HEK293T (cell line): ENCODE measurements at regions not wholly inside any gene's neighbourhood (a gene's known extent, or its start where the extent isn't known, plus 50 kb on each side); places are given as distances from the start of the nearest gene placed in this dataset.

Experiments
- CTCF ChIA-PET: fragments of 350-600 bp; formaldehyde crosslinking; extraction: SDS; loops from one replicate; lab custom pipeline; 2021; ENCODE audit warnings: antibody characterized with exemption, inconsistent platforms; lab: Yijun Ruan, JAX
- POLR2A ChIA-PET: fragments of 350-600 bp; formaldehyde crosslinking; extraction: SDS; loops from one replicate; lab custom pipeline; 2020; ENCODE audit warnings: antibody characterized with exemption, inconsistent platforms; lab: Yijun Ruan, JAX
- DNase-seq: peaks from one replicate; pipeline ENCODE4 v3.0.0; 2012; ENCODE audit warnings: mixed read lengths; ENCODE audit errors: extremely low spot score
- ARNT ChIP-seq: fragments of 450-650 bp; IDR thresholded peaks from 2 replicates; pipeline ENCODE4 v1.6.1; 2017; ENCODE audit warnings: mild to moderate bottlenecking
- BHLHE40 ChIP-seq: fragments of 450-650 bp; IDR thresholded peaks from 2 replicates; pipeline ENCODE4 v1.6.1; 2016; ENCODE audit warnings: mild to moderate bottlenecking, moderate library complexity, borderline replicate concordance
- CTBP1 ChIP-seq: fragments of 450-650 bp; IDR thresholded peaks from 2 replicates; pipeline ENCODE4 v1.6.1; 2016; ENCODE audit warnings: borderline replicate concordance
- ELF4 ChIP-seq: fragments of 450-650 bp; IDR thresholded peaks from 2 replicates; pipeline ENCODE4 v1.6.1; 2017; ENCODE audit warnings: antibody characterized with exemption
- FOXA1 ChIP-seq: fragments of 450-650 bp; IDR thresholded peaks from 2 replicates; pipeline ENCODE4 v1.6.1; 2016; ENCODE audit warnings: mild to moderate bottlenecking
- FOXK2 ChIP-seq: fragments of 450-650 bp; IDR thresholded peaks from 2 replicates; pipeline ENCODE4 v1.6.1; 2016; ENCODE audit warnings: mild to moderate bottlenecking
- FOXM1 ChIP-seq: fragments of 450-650 bp; IDR thresholded peaks from 2 replicates; pipeline ENCODE4 v1.6.1; 2017; ENCODE audit warnings: mild to moderate bottlenecking, borderline replicate concordance
- HDGF ChIP-seq: fragments of 450-650 bp; IDR thresholded peaks from 2 replicates; pipeline ENCODE4 v1.6.1; 2017; ENCODE audit warnings: antibody characterized with exemption, borderline replicate concordance
- L3MBTL2 ChIP-seq: fragments of 450-650 bp; conservative IDR thresholded peaks from 2 replicates; pipeline ENCODE4 v1.6.1; 2016; ENCODE audit warnings: mild to moderate bottlenecking
- LEF1 ChIP-seq: fragments of 450-650 bp; IDR thresholded peaks from 2 replicates; pipeline ENCODE4 v1.6.1; 2017; ENCODE audit warnings: mild to moderate bottlenecking, borderline replicate concordance
- NFRKB ChIP-seq: fragments of 450-650 bp; IDR thresholded peaks from 2 replicates; pipeline ENCODE4 v1.6.1; 2016; ENCODE audit warnings: mild to moderate bottlenecking, moderate library complexity
- PKNOX1 ChIP-seq: fragments of 450-650 bp; IDR thresholded peaks from 2 replicates; pipeline ENCODE4 v1.6.1; 2016
- SP1 ChIP-seq: fragments of 450-650 bp; IDR thresholded peaks from 2 replicates; pipeline ENCODE4 v1.6.1; 2017
- SUZ12 ChIP-seq: fragments of 450-650 bp; IDR thresholded peaks from 2 replicates; pipeline ENCODE4 v1.6.1; 2016; ENCODE audit warnings: mild to moderate bottlenecking
- TARDBP ChIP-seq: fragments of 450-650 bp; IDR thresholded peaks from 2 replicates; pipeline ENCODE4 v1.6.1; 2016
- ZNF384 ChIP-seq: fragments of 450-650 bp; IDR thresholded peaks from 2 replicates; pipeline ENCODE4 v1.6.1; 2016

- ChIA-PET POLR2A (no interaction called here), CTCF (no interaction called here)
- no peak for TF ChIP-seq TARDBP
- TF ChIP-seq SUZ12: no peak
- no peak for TF ChIP-seq ARNT
- no peak for DNase-seq
Measured at GRCh38 chr6:80923816-80924215, 817.3 kb downstream of the BCKDHB start.

GRCh38 chr6:80922916-80923455 is 816.5 kb downstream of the BCKDHB start:
- CTCF ChIA-PET: interaction anchor here (0.7 kb wide), 1 partner anchor 1619 kb away, joined by 3 read pairs; no protein-coding TSS in a partner anchor
- TF ChIP-seq FOXK2 (no peak), SP1 (no peak), HDGF (no peak)
- POLR2A ChIA-PET: no interaction called here
- DNase-seq: no peak

- ChIA-PET CTCF (interaction anchor here (0.7 kb wide), 1 partner anchor 1620 kb away, joined by 3 read pairs; no protein-coding TSS in a partner anchor), POLR2A (no interaction called here)
- no peak for TF ChIP-seq ELF4
- TF ChIP-seq FOXM1: no peak
- no peak for TF ChIP-seq NFRKB
- no peak for TF ChIP-seq L3MBTL2
- no peak for TF ChIP-seq BHLHE40
- no peak for TF ChIP-seq ZNF384
- no peak for TF ChIP-seq TARDBP
- no peak for TF ChIP-seq CTBP1
- no peak for TF ChIP-seq FOXA1
- no peak for TF ChIP-seq HDGF
- no peak for TF ChIP-seq FOXK2
- no peak for TF ChIP-seq SP1
- TF ChIP-seq LEF1: no peak
- no peak for TF ChIP-seq PKNOX1
- TF ChIP-seq SUZ12: no peak
- no peak for TF ChIP-seq ARNT
- DNase-seq: no peak
Measured at GRCh38 chr6:80921861-80922460, 815.5 kb downstream of the BCKDHB start.

- TF ChIP-seq SUZ12: no peak
- no peak for TF ChIP-seq ELF4
- no peak for TF ChIP-seq ZNF384
- no peak for TF ChIP-seq CTBP1
- TF ChIP-seq BHLHE40: no peak
- TF ChIP-seq FOXK2: no peak
- TF ChIP-seq TARDBP: no peak
- TF ChIP-seq FOXA1: no peak
- TF ChIP-seq FOXM1: no peak
- DNase-seq: no peak
- POLR2A ChIA-PET: no interaction called here
- CTCF ChIA-PET: no interaction called here
Measured at GRCh38 chr6:80907831-80908230, 801.4 kb downstream of the BCKDHB start.

GRCh38 chr6:80903711-80904110 is 797.2 kb downstream of the BCKDHB start:
- DNase-seq: no peak
- CTCF ChIA-PET: no interaction called here
- POLR2A ChIA-PET: no interaction called here
- TF ChIP-seq TARDBP (no peak), L3MBTL2 (no peak), SP1 (no peak), ELF4 (no peak), HDGF (no peak), FOXM1 (no peak), FOXA1 (no peak), CTBP1 (no peak), NFRKB (no peak), FOXK2 (no peak), PKNOX1 (no peak)

GRCh38 chr6:80886475-80886874 is 780.0 kb downstream of the BCKDHB start:
- CTCF ChIA-PET: no interaction called here
- POLR2A ChIA-PET: no interaction called here
- no peak for DNase-seq
- TF ChIP-seq NFRKB: no peak
- TF ChIP-seq FOXA1: no peak
- TF ChIP-seq FOXM1: no peak
- no peak for TF ChIP-seq BHLHE40
- no peak for TF ChIP-seq LEF1
- TF ChIP-seq SP1: no peak
- TF ChIP-seq CTBP1: no peak
- TF ChIP-seq TARDBP: no peak
- TF ChIP-seq HDGF: no peak
- no peak for TF ChIP-seq ARNT

- ChIA-PET CTCF (no interaction called here), POLR2A (no interaction called here)
- TF ChIP-seq HDGF: no peak
- TF ChIP-seq CTBP1: no peak
- no peak for TF ChIP-seq L3MBTL2
- TF ChIP-seq LEF1: no peak
- no peak for TF ChIP-seq BHLHE40
- TF ChIP-seq TARDBP: no peak
- TF ChIP-seq ARNT: no peak
- TF ChIP-seq SUZ12: no peak
- no peak for TF ChIP-seq FOXA1
- TF ChIP-seq ELF4: no peak
- TF ChIP-seq PKNOX1: no peak
- TF ChIP-seq ZNF384: no peak
- DNase-seq: no peak
Measured at GRCh38 chr6:80872951-80873308, 766.5 kb downstream of the BCKDHB start.
